DMS53 treated with DMSO at 0.1 percent for 48 hours (cell line): ENCODE measurements at regions not wholly inside any gene's neighbourhood (a gene's known extent, or its start where the extent isn't known, plus 50 kb on each side); places are given as distances from the start of the nearest gene placed in this dataset.

Experiments used
- DNase-seq: peaks from one replicate; lab custom pipeline; 2025; ENCODE audit not compliant: unreplicated experiment; lab: John Stamatoyannopoulos, UW

- DNase-seq, result peak; percentile 57
Measured at GRCh38 chr5:71939452-71940230, 167.6 kb upstream of the MAP1B start.

- peak; percentile 20 for DNase-seq
Measured at GRCh38 chr5:71943874-71944273, 163.4 kb upstream of the MAP1B start.

DNA sequence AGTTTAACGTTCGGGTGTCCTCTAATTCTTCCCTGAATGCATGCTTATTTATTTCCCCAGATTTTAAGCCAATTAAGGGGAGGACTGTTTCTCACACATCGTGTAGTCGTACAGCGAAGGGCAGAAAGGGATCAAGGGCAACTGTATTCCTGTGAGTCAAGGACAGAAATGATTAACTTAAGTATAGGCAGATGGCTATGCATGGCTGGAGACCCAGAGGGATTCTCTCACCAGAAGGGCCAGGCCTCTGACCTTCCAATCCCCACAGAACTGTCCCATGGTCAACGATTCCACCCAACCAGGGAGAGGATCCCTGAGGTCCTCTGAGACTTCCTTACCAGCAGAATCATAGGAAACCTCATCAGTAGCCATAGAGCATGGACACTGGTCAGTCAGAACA, 161.8 kb upstream of the MAP1B start:
- DNase-seq, result no peak

DNA sequence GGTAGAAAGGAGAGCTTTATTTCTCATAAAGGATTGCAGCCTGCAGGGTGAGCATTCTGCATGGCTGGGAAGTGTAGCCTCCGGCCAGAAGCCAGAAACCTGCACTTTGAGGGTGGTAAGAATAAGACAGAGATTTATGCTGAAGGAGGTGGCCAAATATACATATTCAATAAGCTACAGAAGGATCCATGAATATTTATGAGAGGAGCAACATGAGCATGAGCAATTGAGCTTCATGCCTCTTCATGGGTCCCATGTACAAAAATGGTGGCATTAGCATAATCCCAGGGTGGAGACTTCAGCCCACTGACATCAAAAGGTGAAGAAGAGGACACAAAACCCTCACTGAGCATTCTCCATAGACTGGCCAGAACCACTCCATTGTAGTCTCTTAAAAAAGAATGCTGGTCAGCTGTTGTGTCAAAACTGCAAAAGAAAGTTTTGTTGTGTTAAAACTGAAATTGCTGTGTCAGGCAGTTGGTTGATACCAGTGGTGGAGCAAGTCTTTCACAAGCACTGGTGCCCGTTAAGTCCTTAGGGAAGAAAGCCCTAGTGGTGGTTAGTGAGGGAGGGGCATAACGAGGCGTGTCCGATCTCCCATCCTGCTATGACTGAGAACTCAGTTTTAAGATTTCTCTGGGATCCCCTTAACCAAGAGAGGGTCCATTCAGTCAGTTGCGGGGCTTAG, 160.8 kb upstream of the MAP1B start:
- DNase-seq, result no peak

GRCh38 chr5:71948206-71948605, 159.1 kb upstream of the MAP1B start:
- DNase-seq, result no peak

- DNase-seq, result no peak
Measured at GRCh38 chr5:71949772-71950171, 157.5 kb upstream of the MAP1B start.

- DNase-seq, result no peak
Measured at GRCh38 chr5:71953866-71954265, 153.4 kb upstream of the MAP1B start.

DNA sequence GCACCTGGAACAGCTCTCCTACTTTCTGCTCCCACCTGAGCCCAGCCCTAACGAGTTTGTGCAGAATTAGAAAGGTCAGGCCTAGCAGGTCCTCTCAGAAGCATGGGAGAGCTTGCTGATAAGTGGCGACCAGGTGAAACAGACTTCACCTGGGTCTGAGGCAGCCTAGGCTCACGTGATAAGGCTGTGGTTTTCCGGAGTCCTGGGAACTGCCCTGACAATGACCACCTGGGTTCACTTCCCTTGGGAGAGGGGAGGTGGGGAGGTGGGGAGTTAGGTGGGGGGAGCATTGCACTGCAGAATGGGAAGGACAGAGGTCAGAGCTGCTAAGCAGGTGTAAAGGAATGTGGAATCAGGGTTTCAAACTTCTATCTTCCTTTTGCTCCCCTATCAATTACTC, 152.9 kb upstream of the MAP1B start:
- no peak for DNase-seq

- no peak for DNase-seq
Measured at GRCh38 chr5:71955723-71956122, 151.6 kb upstream of the MAP1B start.

- no peak for DNase-seq
Measured at GRCh38 chr5:71957292-71957898, 149.9 kb upstream of the MAP1B start.

DNA sequence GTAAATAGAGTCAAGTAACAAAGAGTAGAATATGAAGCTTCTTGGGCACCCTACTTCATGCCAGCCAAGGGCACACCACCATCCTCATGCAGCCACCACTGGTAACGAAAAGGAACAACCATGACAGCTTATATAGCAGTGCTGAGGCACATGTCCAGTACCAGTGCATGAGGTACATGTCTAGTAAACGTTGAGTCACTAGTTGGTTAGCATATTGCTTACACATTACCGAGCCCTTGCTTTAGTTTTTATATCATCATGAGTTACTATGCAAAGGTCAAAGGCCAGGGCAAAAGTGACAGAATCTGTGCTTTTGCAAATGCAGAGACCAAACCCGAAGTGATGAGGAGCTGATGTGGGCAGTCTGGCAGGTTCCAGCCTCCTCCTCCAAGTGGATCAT, 147.1 kb upstream of the MAP1B start:
- no peak for DNase-seq

DNA sequence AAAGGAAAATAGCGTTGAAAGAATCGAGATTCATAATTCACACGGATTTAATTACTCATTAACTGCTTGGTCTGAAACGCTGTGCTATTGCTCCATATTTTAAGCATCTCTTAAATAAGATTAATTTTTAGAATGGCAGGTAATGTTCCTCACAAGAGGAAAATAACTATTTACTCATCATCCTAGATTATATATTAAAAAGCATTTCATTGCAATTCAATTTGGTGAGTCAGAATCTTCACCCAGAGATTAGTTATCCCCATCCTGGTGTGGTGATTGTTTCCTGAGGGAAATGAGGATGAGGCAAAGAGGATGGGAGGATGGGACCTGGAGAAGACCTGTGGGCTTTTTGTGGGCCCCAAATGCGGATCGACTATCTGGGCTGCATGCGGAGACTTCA, 145.5 kb upstream of the MAP1B start:
- DNase-seq, result no peak

GRCh38 chr5:71969460-71969859, 137.8 kb upstream of the MAP1B start:
- no peak for DNase-seq

- DNase-seq, result no peak
Measured at GRCh38 chr5:71971862-71972261, 135.4 kb upstream of the MAP1B start.

GRCh38 chr5:71972777-71973473, 134.3 kb upstream of the MAP1B start:
- no peak for DNase-seq

- no peak for DNase-seq
Measured at GRCh38 chr5:71973563-71973962, 133.7 kb upstream of the MAP1B start.

- no peak for DNase-seq
Measured at GRCh38 chr5:71974165-71974564, 133.1 kb upstream of the MAP1B start.

DNA sequence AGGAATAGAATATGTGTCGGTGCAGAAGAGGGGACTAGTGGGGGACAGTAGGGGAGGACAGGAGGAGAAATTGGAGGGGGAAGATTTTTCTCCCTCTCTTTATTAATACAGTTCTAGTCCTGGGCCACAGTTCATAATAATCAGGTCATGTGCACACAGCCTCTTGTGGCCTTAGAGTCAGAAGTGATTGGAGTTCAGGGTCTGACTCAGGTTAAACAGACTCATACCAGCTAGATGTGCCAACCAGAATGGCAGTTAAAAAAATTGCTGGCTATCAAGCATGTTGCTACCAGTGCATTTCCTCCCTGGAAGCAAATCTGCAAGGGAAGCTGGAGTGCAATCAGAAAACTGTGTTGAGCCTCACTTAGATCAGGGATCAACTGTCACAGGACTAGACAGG, 132.7 kb upstream of the MAP1B start:
- DNase-seq, result no peak

- DNase-seq, result no peak
Measured at GRCh38 chr5:71976449-71976848, 130.8 kb upstream of the MAP1B start.

DNA sequence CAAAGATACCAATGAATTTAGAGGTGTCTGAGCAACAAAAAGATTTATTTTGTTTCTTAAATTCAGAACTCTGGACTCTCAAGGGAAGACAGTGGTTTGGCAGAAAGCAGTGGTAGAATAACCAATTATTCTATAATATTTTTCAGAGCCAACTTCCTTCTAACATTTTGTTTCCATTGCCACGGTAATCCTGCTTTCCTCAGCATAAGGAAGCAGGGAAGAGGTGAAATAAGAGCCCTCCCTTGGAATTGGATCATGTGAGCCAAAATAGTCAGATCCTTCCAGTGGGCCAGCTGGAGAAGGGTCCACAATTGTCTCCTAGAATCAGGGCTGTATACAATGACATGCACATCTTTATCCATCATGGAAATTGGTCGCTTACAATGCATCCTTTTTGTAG, 130.0 kb upstream of the MAP1B start:
- DNase-seq, result no peak

DNA sequence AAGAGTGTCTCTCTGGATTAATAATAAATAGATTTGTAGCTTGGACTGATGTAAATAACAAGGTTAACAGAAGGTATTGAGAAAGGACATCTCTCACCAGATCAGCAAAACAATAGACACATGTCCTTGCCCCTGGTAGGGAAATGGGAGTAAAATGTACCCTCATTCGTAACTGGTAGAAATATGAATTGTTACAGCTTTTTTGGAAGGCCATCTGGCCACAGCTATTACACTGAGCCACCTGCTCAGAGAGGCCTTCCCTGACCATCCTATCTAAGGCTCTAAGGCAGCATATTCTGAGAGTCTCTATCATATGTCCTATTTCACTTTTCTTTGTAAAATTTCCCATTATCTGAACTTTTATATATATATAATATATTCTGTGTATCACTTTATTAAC, 129.1 kb upstream of the MAP1B start:
- DNase-seq, result no peak
